Aorta (tissue), 5 donors: ENCODE measurements at regions not wholly inside any gene's neighbourhood (a gene's known extent, or its start where the extent isn't known, plus 50 kb on each side); places are given as distances from the start of the nearest gene placed in this dataset.
"Not testable (repeated sequence)": the region's sequence is repeated elsewhere in the genome, so short reads cannot be mapped to it uniquely, and the experiment has no call there.

Source experiments
- ATAC-seq: fragments of 200-7000 bp; cut with Tn5 transposase; one replicate; pipeline ENCODE4 v1.9.1; 2022; ENCODE audit warnings: moderate library complexity; ENCODE audit not compliant: low FRiP score
- DNase-seq, 2 donors: peaks; one replicate each; pipeline ENCODE4 v3.0.0-alpha.2; 2020
- H3K27ac ChIP-seq, 2 donors: one replicate each; pipeline ENCODE4 v1.5.1; 2013; ENCODE audit warnings: low read length in 2 of 2, mild to moderate bottlenecking in 2 of 2, moderate library complexity in 2 of 2, control low read depth in 1 of 2, inconsistent platforms in 1 of 2, low read depth in 1 of 2
- H3K27me3 ChIP-seq, 2 donors: one replicate each; pipeline ENCODE4 v1.6.1; 2013; ENCODE audit warnings: control low read depth in 1 of 2, low read length in 1 of 2, mild to moderate bottlenecking in 1 of 2, moderate library complexity in 1 of 2; ENCODE audit not compliant: insufficient read depth in 2 of 2, control insufficient read depth in 1 of 2
- H3K36me3 ChIP-seq, 2 donors: one replicate each; pipeline ENCODE4 v1.6.1; 2013; ENCODE audit warnings: control low read depth in 1 of 2, low read length in 1 of 2, mild to moderate bottlenecking in 1 of 2; ENCODE audit not compliant: insufficient read depth in 2 of 2, control insufficient read depth in 1 of 2
- H3K4me1 ChIP-seq, 2 donors: one replicate each; pipeline ENCODE4 v1.6.1; 2013; ENCODE audit warnings: low read length in 2 of 2, control low read depth in 1 of 2, mild to moderate bottlenecking in 1 of 2, moderate library complexity in 1 of 2; ENCODE audit not compliant: insufficient read depth in 2 of 2, control insufficient read depth in 1 of 2
- H3K4me3 ChIP-seq, 2 donors: one replicate each; pipeline ENCODE4 v1.5.1; 2013; ENCODE audit warnings: low read length in 2 of 2, control low read depth in 1 of 2, mild to moderate bottlenecking in 1 of 2
- H3K9me3 ChIP-seq: one replicate; pipeline ENCODE4 v1.6.1; 2013; ENCODE audit warnings: mild to moderate bottlenecking, low read length; ENCODE audit not compliant: control insufficient read depth
- WGBS, 2 donors: extraction: QIAGEN DNeasy Blood & Tissue Kit; methylation state at CpG; one replicate each; pipeline ENCODE4 v1.1.7; 2013; 5-methylcytosine and 5-hydroxymethylcytosine counted together
- intact Hi-C, 2 donors: fragments of 100-400 bp; cut with DNase I; formaldehyde crosslinking; loops; one replicate each; pipeline versions ENCODE4 v1.14.2 to v1.15.0; 2022
- donor health status: healthy with polysubstance abuse.
- donor health status: Bipolar disorder and iron deficiency.
- donor health status: DM: no; HTN: no; CAD: no.
- donor health status: DM: no; HTN: no; CAD: no.
- donor health status: DM: yes; HTN: yes; CAD: no.

- ATAC-seq, result no peak
- intact Hi-C loops, result no loop called here
- Histone ChIP-seq H3K27ac (no peak overlapping the region), H3K4me3 (no peak overlapping the region), H3K27me3 (no peaks in the 10 kb centered on the region), H3K9me3 (peaks cover 5% of the 10 kb centered on the region), H3K4me1 (no peaks in the 10 kb centered on the region), H3K36me3 (no peaks in the 10 kb centered on the region)
- WGBS, 2 donors, result 56 to 57% methylated on average over 1 of the region's 1 CpG
- no peak for DNase-seq
Observed at GRCh38 chr6:145155411-145155810, 579.9 kb downstream of the EPM2A start.

DNA sequence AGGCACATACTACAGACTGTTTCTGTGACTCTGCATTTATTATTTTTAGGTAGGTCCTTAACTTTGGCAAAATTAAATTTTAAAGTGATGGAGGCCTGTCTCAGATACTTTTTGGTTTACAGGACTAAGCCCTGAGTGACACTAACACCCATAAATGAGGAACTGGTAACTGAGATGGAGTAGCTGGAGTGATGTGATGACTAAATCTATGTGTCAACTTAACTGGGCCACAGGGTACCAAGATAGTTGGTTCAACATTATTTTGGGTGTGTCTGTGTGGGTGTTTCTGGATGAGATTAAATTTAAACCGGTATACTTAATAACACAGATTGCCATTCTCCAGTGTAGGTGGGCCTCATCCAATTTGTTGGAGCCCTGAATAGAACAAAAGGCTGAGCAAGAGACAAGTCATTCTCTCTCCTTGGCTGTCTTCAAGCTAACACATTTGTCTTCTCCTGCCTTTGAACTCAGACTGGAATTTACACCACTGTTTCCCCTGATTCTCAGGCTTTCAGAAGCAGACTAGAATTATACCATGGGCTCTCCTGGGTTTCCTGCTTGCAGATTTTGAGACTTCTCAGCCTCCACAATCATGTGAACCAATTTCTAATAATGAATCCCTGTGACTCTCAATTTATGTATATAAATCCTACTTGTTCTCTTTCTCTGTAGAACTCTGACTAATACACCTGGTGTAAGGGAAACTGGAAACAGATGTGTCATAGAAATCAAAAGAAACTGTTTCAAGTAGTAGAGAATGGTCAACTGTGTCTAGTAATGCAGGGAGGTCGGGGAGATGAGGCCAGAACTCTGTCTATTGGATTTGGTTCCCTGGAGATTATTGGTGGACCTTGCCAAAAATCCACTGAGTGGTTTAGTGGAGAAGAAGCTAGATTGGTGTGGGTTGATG is 579.2 kb downstream of the EPM2A start:
- 67 to 74% methylated on average over 2 of the region's 2 CpGs for WGBS, 2 donors
- Histone ChIP-seq H3K4me3 (no peak overlapping the region), H3K27me3 (no peaks in the 10 kb centered on the region), H3K36me3 (no peaks in the 10 kb centered on the region), H3K4me1 (no peaks in the 10 kb centered on the region), H3K9me3 (peaks cover 5% of the 10 kb centered on the region), H3K27ac (no peak overlapping the region)
- intact Hi-C loops, result no loop called here
- ATAC-seq (no peak), DNase-seq (no peak)

DNA sequence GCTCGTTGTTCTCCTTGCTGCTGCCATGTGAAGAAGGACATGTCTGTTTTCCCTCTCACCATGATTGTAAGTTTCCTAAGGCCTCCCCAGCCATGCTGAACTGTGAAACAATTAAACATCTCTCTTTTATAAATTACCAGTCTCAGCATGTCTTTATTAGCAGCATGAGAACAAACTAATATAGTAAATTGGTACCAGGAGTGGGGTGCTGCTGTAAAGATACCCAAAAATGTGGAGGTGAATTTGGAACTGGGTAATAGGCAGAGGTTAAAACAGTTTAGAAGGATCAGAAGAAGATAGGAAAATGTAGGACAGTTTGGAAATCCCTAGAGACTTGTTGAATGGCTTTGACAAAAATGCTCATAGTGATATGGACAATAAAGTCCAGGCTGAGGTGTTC is 576.7 kb downstream of the EPM2A start:
- WGBS, 2 donors, result 63 to 67% methylated on average over 1 of the region's 1 CpG
- DNase-seq, ATAC-seq: not testable (repeated sequence)

DNA sequence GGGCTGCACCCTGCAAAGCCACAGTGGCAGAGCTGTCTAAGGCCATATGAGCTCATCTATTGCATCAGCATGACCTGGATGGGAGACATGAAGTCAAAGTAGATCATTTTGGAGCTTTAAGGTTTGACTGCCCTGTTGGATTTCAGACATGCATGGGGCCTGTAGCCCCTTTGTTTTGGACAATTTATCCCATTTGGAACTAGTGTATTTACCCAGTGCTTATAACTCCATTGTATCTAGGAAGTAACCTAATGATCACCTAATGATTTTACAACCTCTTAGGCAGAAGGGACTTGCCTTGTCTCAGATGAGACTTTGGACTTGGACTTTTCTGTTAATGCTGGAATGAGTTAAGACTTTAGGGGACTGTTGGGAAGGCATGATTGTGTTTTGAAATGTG is 575.4 kb downstream of the EPM2A start:
- Histone ChIP-seq H3K9me3 (peaks cover 5% of the 10 kb centered on the region), H3K36me3 (no peaks in the 10 kb centered on the region), H3K27ac (no peak overlapping the region), H3K4me3 (no peak overlapping the region), H3K4me1 (no peaks in the 10 kb centered on the region), H3K27me3 (no peaks in the 10 kb centered on the region)
- ATAC-seq (no peak), DNase-seq (no peak)
- intact Hi-C loops, result no loop called here

More for the DNA sequence above, 576.7 kb downstream of the EPM2A start:
- H3K36me3 ChIP-seq, H3K4me3 ChIP-seq, H3K27me3 ChIP-seq, intact Hi-C loops, H3K9me3 ChIP-seq, H3K27ac ChIP-seq, H3K4me1 ChIP-seq: not testable (repeated sequence)

- no peak for ATAC-seq
- H3K4me3 ChIP-seq, result no peak overlapping the region
- no peak overlapping the region for H3K27ac ChIP-seq
- 97 to 100% methylated on average over 1 of the region's 1 CpG for WGBS, 2 donors
- no peaks in the 10 kb centered on the region for H3K36me3 ChIP-seq
- DNase-seq, result no peak
- intact Hi-C loops, result no loop called here
- no peaks in the 10 kb centered on the region for H3K4me1 ChIP-seq
- no peaks in the 10 kb centered on the region for H3K27me3 ChIP-seq
- peaks cover 5% of the 10 kb centered on the region for H3K9me3 ChIP-seq
Observed at GRCh38 chr6:145161501-145161900, 573.8 kb downstream of the EPM2A start.

DNA sequence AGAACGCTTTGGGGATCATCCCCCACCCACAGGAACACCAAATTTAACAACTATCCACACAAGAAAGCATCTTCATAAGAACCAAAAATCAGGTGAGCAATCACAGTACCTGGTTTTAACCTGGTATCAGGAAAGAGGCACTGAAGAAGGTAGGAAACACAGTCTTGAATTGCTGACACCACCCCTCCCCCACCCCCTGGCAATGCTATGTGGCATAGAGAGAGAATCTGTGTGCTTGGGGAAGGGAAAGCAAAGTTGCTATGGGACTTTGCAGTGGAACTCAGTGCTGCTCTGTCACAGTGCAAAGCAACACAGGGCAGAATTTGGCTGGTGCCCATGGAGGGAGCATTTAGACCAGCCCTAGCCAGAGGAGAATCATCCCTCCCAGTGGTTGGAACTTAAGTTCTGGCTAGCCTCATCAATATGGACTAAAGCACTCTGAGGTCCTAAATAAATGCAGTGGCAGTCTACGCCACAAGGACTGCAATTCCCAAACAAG is 565.5 kb downstream of the EPM2A start:
- no peak for ATAC-seq
- no peaks in the 10 kb centered on the region for H3K36me3 ChIP-seq
- no peak overlapping the region for H3K27ac ChIP-seq
- H3K4me3 ChIP-seq, result no peak overlapping the region
- H3K9me3 ChIP-seq, result no peaks in the 10 kb centered on the region
- intact Hi-C loops, result no loop called here
- no peaks in the 10 kb centered on the region for H3K4me1 ChIP-seq
- DNase-seq, result no peak
- WGBS, 2 donors, result 93 to 100% methylated on average over 2 of the region's 2 CpGs
- H3K27me3 ChIP-seq, result no peaks in the 10 kb centered on the region

GRCh38 chr6:145175470-145175869 is 559.9 kb downstream of the EPM2A start:
- H3K36me3 ChIP-seq, result no peaks in the 10 kb centered on the region
- no peak for ATAC-seq

GRCh38 chr6:145178391-145178790 is 556.9 kb downstream of the EPM2A start:
- intact Hi-C loops, result no loop called here
- Histone ChIP-seq H3K9me3 (no peaks in the 10 kb centered on the region), H3K36me3 (no peaks in the 10 kb centered on the region), H3K4me1 (no peaks in the 10 kb centered on the region), H3K4me3 (no peak overlapping the region), H3K27ac (no peak overlapping the region), H3K27me3 (no peaks in the 10 kb centered on the region)
- no peak for DNase-seq
- ATAC-seq, result no peak
- 84 to 86% methylated on average over 5 of the region's 5 CpGs for WGBS, 2 donors

More at GRCh38 chr6:145175470-145175869, 559.9 kb downstream of the EPM2A start:
- DNase-seq, result no peak
- Histone ChIP-seq H3K4me3 (no peak overlapping the region), H3K27ac (no peak overlapping the region), H3K4me1 (no peaks in the 10 kb centered on the region), H3K9me3 (no peaks in the 10 kb centered on the region), H3K27me3 (no peaks in the 10 kb centered on the region)
- intact Hi-C loops, result no loop called here
- 48 to 50% methylated on average over 6 of the region's 6 CpGs for WGBS, 2 donors
